IMR-90 (cell line): ENCODE measurements at regions not wholly inside any gene's neighbourhood (a gene's known extent, or its start where the extent isn't known, plus 50 kb on each side); places are given as distances from the start of the nearest gene placed in this dataset.

Experiments
- ATAC-seq: fragments of 200-7000 bp; cut with Tn5 transposase; 2 replicates; pipeline ENCODE4 v1.9.1; 2020; ENCODE audit warnings: low read depth, mild to moderate bottlenecking, moderate library complexity
- BruUV-seq: library from RNA; stranded (reverse); fragments of 400-500 nt; replicated peaks from 2 replicates; lab custom pipeline; 2021; lab: Mats Ljungman, UMichigan
- CTCF ChIA-PET: fragments of 300-600 bp; formaldehyde crosslinking; extraction: SDS; loops from one replicate; lab custom pipeline; 2021; ENCODE audit warnings: antibody characterized with exemption; lab: Yijun Ruan, JAX
- POLR2A ChIA-PET: fragments of 300-600 bp; sonication (Branson Sonifier 250); formaldehyde crosslinking; loops from one replicate; lab custom pipeline; 2022; ENCODE audit warnings: antibody characterized with exemption; ENCODE audit not compliant: unreplicated experiment; lab: Charles Lee
- DNase-seq: peaks from one replicate; pipeline ENCODE4 v3.0.0; 2013
- H2AFZ ChIP-seq: replicated peaks from 2 replicates; pipeline ENCODE3; 2013; ENCODE audit warnings: low read length, mild to moderate bottlenecking; ENCODE audit not compliant: poor library complexity
- H2AK5ac ChIP-seq: 2 replicates; pipeline ENCODE4 v1.6.1; 2013; ENCODE audit warnings: low read depth, low read length, inconsistent platforms
- H2AK9ac ChIP-seq: replicated peaks from 2 replicates; pipeline ENCODE3; 2013; ENCODE audit warnings: mild to moderate bottlenecking, low read depth, low read length, moderate library complexity; ENCODE audit not compliant: poor library complexity
- H2BK120ac ChIP-seq: 2 replicates; pipeline ENCODE4 v1.6.1; 2013; ENCODE audit warnings: low read depth, low read length, inconsistent platforms
- H2BK15ac ChIP-seq: 3 replicates; pipeline ENCODE4 v1.6.1; 2013; ENCODE audit warnings: low read depth, low read length, inconsistent platforms
- H2BK20ac ChIP-seq: 2 replicates; pipeline ENCODE4 v1.6.1; 2013; ENCODE audit warnings: low read depth, mild to moderate bottlenecking, inconsistent platforms, low read length, moderate library complexity
- H2BK5ac ChIP-seq: 2 replicates; pipeline ENCODE4 v1.6.1; 2013; ENCODE audit warnings: mild to moderate bottlenecking, low read depth, low read length, inconsistent platforms; ENCODE audit not compliant: poor library complexity, severe bottlenecking
- H3K14ac ChIP-seq: replicated peaks from 2 replicates; pipeline ENCODE4 v1.6.1; 2013; ENCODE audit warnings: low read depth, low read length, inconsistent platforms
- H3K18ac ChIP-seq: 2 replicates; pipeline ENCODE4 v1.6.1; 2013; ENCODE audit warnings: low read depth, low read length, control low read depth
- H3K23ac ChIP-seq: 2 replicates; pipeline ENCODE4 v1.6.1; 2013; ENCODE audit warnings: low read depth, low read length, inconsistent platforms
- H3K27ac ChIP-seq: 2 replicates; pipeline ENCODE4 v1.5.1; 2013; ENCODE audit warnings: mild to moderate bottlenecking, control low read depth, low read length; ENCODE audit not compliant: insufficient read depth
- H3K27me3 ChIP-seq: 2 replicates; pipeline ENCODE4 v1.6.1; 2013; ENCODE audit warnings: low read length; ENCODE audit not compliant: control insufficient read depth, insufficient read depth
- H3K36me3 ChIP-seq: 2 replicates; pipeline ENCODE4 v1.6.1; 2013; ENCODE audit warnings: low read length, mixed read lengths; ENCODE audit not compliant: control insufficient read depth, insufficient read depth
- H3K4ac ChIP-seq: 2 replicates; pipeline ENCODE4 v1.6.1; 2013; ENCODE audit warnings: low read depth, low read length, inconsistent platforms
- H3K4me1 ChIP-seq: 2 replicates; pipeline ENCODE4 v1.6.1; 2013; ENCODE audit warnings: low read length, mixed read lengths; ENCODE audit not compliant: control insufficient read depth, insufficient read depth
- H3K4me2 ChIP-seq: 2 replicates; pipeline ENCODE4 v1.6.1; 2013; ENCODE audit warnings: low read depth, mild to moderate bottlenecking, control low read depth, low read length, moderate library complexity
- H3K4me3 ChIP-seq: 2 replicates; pipeline ENCODE4 v1.5.1; 2013; ENCODE audit warnings: low read depth, mild to moderate bottlenecking, control low read depth, low read length, moderate library complexity; ENCODE audit not compliant: insufficient read depth
- H3K56ac ChIP-seq: 2 replicates; pipeline ENCODE4 v1.6.1; 2013; ENCODE audit warnings: low read length, inconsistent platforms; ENCODE audit not compliant: insufficient read depth; ENCODE audit errors: extremely low read depth
- H3K79me1 ChIP-seq, 2 experiments: 2 replicates each; pipeline ENCODE4 v1.6.1; 2013; ENCODE audit warnings: low read length in 2 of 2, inconsistent platforms in 1 of 2, low read depth in 1 of 2
- H3K9ac ChIP-seq: 2 replicates; pipeline ENCODE4 v1.6.1; 2013; ENCODE audit warnings: low read depth, low read length, control low read depth
- H3K9me1 ChIP-seq: 2 replicates; pipeline ENCODE4 v1.6.1; 2013; ENCODE audit warnings: low read length, inconsistent platforms; ENCODE audit not compliant: insufficient read depth
- H3K9me3 ChIP-seq: 2 replicates; pipeline ENCODE4 v1.6.1; 2013; ENCODE audit warnings: low read length; ENCODE audit not compliant: control insufficient read depth, insufficient read depth
- H4K20me1 ChIP-seq: 2 replicates; pipeline ENCODE4 v1.6.1; 2013; ENCODE audit warnings: low read length, inconsistent platforms; ENCODE audit not compliant: insufficient read depth
- H4K5ac ChIP-seq: 2 replicates; pipeline ENCODE4 v1.6.1; 2013; ENCODE audit warnings: mild to moderate bottlenecking, low read depth, low read length, control low read depth
- H4K8ac ChIP-seq, 2 experiments: 2 replicates each; pipeline ENCODE4 v1.6.1; 2013; ENCODE audit warnings: low read depth in 2 of 2, low read length in 2 of 2, control low read depth in 1 of 2, inconsistent platforms in 1 of 2
- H4K91ac ChIP-seq: 2 replicates; pipeline ENCODE4 v1.6.1; 2013; ENCODE audit warnings: low read depth, low read length, inconsistent platforms; ENCODE audit not compliant: insufficient read depth
- CEBPB ChIP-seq: IDR thresholded peaks from 2 replicates; pipeline ENCODE4 v1.6.1; 2012; ENCODE audit warnings: low read depth, low read length, improper control_type of control experiment
- MAZ ChIP-seq: IDR thresholded peaks from 2 replicates; pipeline ENCODE4 v1.6.1; 2012; ENCODE audit warnings: low read depth, mild to moderate bottlenecking, low read length, improper control_type of control experiment, moderate library complexity, borderline replicate concordance
- WGBS, 2 experiments: methylation state at CpG; one replicate each; pipeline versions ENCODE4 v1.1.5 to v1.1.7; 2013; ENCODE audit warnings: missing lambda C conversion rate in 2 of 2; ENCODE audit not compliant: insufficient read length in 1 of 2; ENCODE audit errors: extremely low coverage in 2 of 2; 5-methylcytosine and 5-hydroxymethylcytosine counted together
- dilution Hi-C: fragments of 300-500 bp; cut with HindIII; formaldehyde crosslinking; loops from one replicate; pipeline ENCODE4 v1.14.3; 2018; ENCODE audit warnings: low sequenced_read_pairs; ENCODE audit not compliant: unreplicated experiment
- in situ Hi-C: fragments of 300-500 bp; cut with MboI; formaldehyde crosslinking; loops from 3 replicates; pipeline ENCODE4 v1.14.3; 2019; ENCODE audit warnings: low sequenced_read_pairs, inconsistent platforms, mixed read lengths
- intact Hi-C: fragments of 100-400 bp; cut with micrococcal nuclease; formaldehyde crosslinking; loops from 2 replicates; pipeline ENCODE4 v1.10.0; 2022

- CTCF ChIA-PET: no interaction called here
- H3K18ac ChIP-seq: peak overlapping the region; percentile 18
- BruUV-seq: no TSS peak
- peak overlapping the region; percentile 85; the same call in 1 of the 2 replicates for H2BK20ac ChIP-seq
- H3K4me1 ChIP-seq: peaks cover 17% of the 10 kb centered on the region
- dilution Hi-C loops: no loop called here
- H3K9ac ChIP-seq: no peak overlapping the region
- no peaks in the 10 kb centered on the region for H3K79me1 ChIP-seq
- peak overlapping the region; percentile 47 for H2BK5ac ChIP-seq
- no peaks in the 10 kb centered on the region for H4K20me1 ChIP-seq
- peak overlapping the region; percentile 79 for H2AFZ ChIP-seq
- in situ Hi-C loops: no loop called here
- H3K9me1 ChIP-seq: peaks cover 12% of the 10 kb centered on the region
- peak overlapping the region; percentile 85; the same call in 1 of the 2 replicates for H2AK5ac ChIP-seq
- H4K5ac ChIP-seq: peak overlapping the region; percentile 43; the same call in 1 of the 2 replicates
- H3K27ac ChIP-seq: no peak overlapping the region; the same call in 1 of the 2 replicates
- no peaks in the 10 kb centered on the region for H3K36me3 ChIP-seq
- H3K27me3 ChIP-seq: no peaks in the 10 kb centered on the region
- intact Hi-C loops: loop anchor here (2.0 to 10.0 kb wide), 2 partner anchors 37 to 289 kb away; no protein-coding TSS in a partner anchor
- TF ChIP-seq CEBPB (0 out of 2 replicates have a peak, but pooled peaks have one; percentile 34), MAZ (no peak)
- H4K8ac ChIP-seq: peak overlapping the region in 1 of 2 experiments; percentile 35; a peak in 2 of 4 replicates
- peak overlapping the region; percentile 32 for H3K14ac ChIP-seq
- ATAC-seq (peak; percentile 17; the same call in 1 of the 2 replicates), DNase-seq (peak; percentile 36)
- H2BK15ac ChIP-seq: peak overlapping the region; percentile 20; the same call in 1 of the 3 replicates
- 60% methylated on average over 1 of the region's 22 CpGs; no CpG with 5 or more reads in 1 of the 2 experiments for WGBS, 2 experiments
- H3K23ac ChIP-seq: no peak overlapping the region
- POLR2A ChIA-PET: no interaction called here
- H3K4me3 ChIP-seq: no peak overlapping the region
- no peaks in the 10 kb centered on the region for H3K9me3 ChIP-seq
- 0 out of 2 replicates have a peak overlapping the region, but pooled peaks have one; percentile 18 for H3K56ac ChIP-seq
- peak overlapping the region; percentile 85 for H3K4ac ChIP-seq
- H2BK120ac ChIP-seq: peak overlapping the region; percentile 72
- peak overlapping the region; percentile 11 for H3K4me2 ChIP-seq
- H4K91ac ChIP-seq: peak overlapping the region; percentile 60
- H2AK9ac ChIP-seq: peak overlapping the region; percentile 13
Observed at GRCh38 chr12:105993766-105994555, 144.8 kb downstream of the NUAK1 start.
